Kidney epithelial cell (primary cell): ENCODE measurements at regions not wholly inside any gene's neighbourhood (a gene's known extent, or its start where the extent isn't known, plus 50 kb on each side); places are given as distances from the start of the nearest gene placed in this dataset.
A peak's percentile ranks its signal among the peaks of the same experiment; 100 is the strongest.

Source experiments
- DNase-seq: peaks from one replicate; pipeline ENCODE4 v3.0.0-alpha.2; 2010; ENCODE audit warnings: low read depth
- H3K27me3 ChIP-seq: 2 replicates; pipeline ENCODE4 v1.6.0; 2011; ENCODE audit warnings: low read length; ENCODE audit not compliant: control insufficient read depth, insufficient read depth
- H3K36me3 ChIP-seq: 2 replicates; pipeline ENCODE4 v1.5.1; 2011; ENCODE audit warnings: low read length; ENCODE audit not compliant: control insufficient read depth, insufficient read depth
- H3K4me3 ChIP-seq: 2 replicates; pipeline ENCODE4 v1.5.1; 2011; ENCODE audit warnings: low read depth, mild to moderate bottlenecking, control low read depth, low read length
- TF ChIP-seq, protein P1 (sequence below): IDR thresholded peaks from 2 replicates; pipeline ENCODE4 v1.5.1; 2011; ENCODE audit warnings: mild to moderate bottlenecking, moderate library complexity, low read length, control low read depth, inconsistent platforms; ENCODE audit not compliant: insufficient read depth, poor library complexity, severe bottlenecking

DNA sequence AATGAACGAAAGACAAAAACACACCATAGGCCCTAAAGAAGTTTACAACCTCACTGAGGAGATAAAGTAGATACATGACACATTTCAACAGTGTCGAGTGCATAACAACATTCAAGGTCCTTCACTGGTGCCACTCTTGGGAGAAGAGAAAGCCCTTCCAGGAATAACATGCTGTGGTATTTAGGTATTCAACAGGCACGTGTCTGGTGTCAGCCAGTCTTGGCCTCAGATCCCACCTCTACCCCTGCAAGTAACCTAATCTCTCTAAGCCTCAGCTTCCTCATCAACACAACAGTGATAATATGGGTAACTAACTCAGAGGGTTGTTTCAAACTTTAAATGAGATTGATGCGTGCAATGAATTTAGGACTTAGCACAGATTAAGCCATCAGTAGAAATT, 235.0 kb upstream of the ZC3H12C start:
- Histone ChIP-seq H3K36me3 (no peaks in the 10 kb centered on the region), H3K4me3 (no peak overlapping the region), H3K27me3 (no peaks in the 10 kb centered on the region)
- no peak for DNase-seq
- TF ChIP-seq, protein P1, sequence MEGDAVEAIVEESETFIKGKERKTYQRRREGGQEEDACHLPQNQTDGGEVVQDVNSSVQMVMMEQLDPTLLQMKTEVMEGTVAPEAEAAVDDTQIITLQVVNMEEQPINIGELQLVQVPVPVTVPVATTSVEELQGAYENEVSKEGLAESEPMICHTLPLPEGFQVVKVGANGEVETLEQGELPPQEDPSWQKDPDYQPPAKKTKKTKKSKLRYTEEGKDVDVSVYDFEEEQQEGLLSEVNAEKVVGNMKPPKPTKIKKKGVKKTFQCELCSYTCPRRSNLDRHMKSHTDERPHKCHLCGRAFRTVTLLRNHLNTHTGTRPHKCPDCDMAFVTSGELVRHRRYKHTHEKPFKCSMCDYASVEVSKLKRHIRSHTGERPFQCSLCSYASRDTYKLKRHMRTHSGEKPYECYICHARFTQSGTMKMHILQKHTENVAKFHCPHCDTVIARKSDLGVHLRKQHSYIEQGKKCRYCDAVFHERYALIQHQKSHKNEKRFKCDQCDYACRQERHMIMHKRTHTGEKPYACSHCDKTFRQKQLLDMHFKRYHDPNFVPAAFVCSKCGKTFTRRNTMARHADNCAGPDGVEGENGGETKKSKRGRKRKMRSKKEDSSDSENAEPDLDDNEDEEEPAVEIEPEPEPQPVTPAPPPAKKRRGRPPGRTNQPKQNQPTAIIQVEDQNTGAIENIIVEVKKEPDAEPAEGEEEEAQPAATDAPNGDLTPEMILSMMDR, result no peak

DNA sequence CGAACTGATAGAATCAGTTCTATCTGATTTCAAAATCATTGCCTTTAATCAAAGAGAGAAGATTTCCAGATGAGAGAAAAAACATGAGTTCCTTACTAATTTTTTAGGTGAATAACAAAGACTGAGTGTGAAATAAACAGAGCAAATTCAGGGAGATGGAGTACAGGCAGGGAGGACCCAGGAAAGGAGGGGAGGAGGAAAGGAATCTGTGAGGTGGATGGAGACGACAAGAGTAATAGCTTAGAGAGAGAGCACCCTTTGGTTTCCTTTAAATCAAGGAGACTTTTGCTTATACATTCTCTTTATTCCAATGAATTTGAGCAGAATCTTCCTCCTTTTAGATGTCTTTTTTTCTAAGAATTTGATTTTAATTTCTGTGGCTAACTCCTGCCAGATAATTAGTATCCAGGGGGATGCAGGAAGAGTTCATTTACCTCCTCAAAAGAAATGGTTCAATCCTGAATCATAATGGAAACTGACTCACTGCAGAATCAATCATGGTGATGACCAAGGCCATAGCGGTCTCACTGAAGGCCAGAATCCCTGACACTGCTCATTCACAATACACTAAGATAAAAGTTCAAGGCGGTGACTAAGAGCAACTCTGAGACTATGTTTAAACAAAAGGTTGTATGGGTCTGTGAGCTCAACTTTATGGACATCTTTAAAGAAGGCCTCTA, 234.0 kb upstream of the ZC3H12C start:
- DNase-seq, result peak; percentile 55

DNA sequence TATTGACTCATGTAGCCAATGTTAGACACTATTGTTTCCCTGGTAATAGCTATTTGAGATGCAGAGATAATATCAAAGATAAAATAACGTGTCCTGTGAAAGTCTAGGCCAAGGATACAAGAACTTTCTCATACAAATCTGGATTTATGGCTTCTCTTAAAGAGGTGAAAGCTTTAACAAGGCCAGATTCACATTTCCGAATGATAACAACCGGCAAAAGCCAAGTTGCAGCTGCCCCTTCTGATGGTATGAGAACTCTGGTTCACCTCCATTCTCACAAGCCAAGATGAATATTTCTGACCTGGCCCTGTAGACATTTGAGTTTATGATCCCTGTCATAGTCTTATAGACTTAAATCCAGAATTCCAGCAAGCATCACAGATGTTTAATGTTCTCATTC, 230.4 kb upstream of the ZC3H12C start:
- no peak overlapping the region for H3K4me3 ChIP-seq
- TF ChIP-seq, protein P1, result no peak
- H3K36me3 ChIP-seq, result no peaks in the 10 kb centered on the region
- no peaks in the 10 kb centered on the region for H3K27me3 ChIP-seq
- no peak for DNase-seq

More for the DNA sequence above, 234.0 kb upstream of the ZC3H12C start:
- H3K27me3 ChIP-seq, result no peaks in the 10 kb centered on the region
- no peak overlapping the region for H3K4me3 ChIP-seq
- no peaks in the 10 kb centered on the region for H3K36me3 ChIP-seq
- TF ChIP-seq, protein P1, result no peak

DNA sequence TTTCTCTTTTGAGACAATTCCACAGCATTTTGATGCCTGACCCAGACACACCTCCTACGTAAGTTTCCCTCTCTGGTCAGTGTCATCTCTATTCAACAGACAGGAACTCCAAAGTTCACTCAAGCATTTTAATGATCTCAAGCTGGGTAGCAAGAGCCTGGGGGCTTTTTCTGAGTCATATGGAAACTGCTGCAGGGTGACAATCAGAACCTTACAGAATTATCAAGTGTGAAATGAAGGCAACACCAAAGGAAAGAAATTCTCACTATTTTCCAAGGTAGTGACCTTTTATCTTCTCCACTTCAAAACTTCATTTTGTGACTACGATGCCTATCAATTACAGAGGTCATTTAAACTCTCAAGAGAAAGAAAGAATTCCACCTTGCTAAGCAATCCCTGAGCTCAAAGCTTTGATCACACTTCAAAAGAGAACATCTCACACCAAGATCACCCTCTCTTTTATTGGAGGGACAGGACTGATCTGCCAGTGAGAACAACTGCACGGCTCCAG, 229.0 kb upstream of the ZC3H12C start:
- TF ChIP-seq, protein P1, result no peak
- no peaks in the 10 kb centered on the region for H3K27me3 ChIP-seq
- no peaks in the 10 kb centered on the region for H3K36me3 ChIP-seq
- peak; percentile 35 for DNase-seq
- H3K4me3 ChIP-seq, result no peak overlapping the region

DNA sequence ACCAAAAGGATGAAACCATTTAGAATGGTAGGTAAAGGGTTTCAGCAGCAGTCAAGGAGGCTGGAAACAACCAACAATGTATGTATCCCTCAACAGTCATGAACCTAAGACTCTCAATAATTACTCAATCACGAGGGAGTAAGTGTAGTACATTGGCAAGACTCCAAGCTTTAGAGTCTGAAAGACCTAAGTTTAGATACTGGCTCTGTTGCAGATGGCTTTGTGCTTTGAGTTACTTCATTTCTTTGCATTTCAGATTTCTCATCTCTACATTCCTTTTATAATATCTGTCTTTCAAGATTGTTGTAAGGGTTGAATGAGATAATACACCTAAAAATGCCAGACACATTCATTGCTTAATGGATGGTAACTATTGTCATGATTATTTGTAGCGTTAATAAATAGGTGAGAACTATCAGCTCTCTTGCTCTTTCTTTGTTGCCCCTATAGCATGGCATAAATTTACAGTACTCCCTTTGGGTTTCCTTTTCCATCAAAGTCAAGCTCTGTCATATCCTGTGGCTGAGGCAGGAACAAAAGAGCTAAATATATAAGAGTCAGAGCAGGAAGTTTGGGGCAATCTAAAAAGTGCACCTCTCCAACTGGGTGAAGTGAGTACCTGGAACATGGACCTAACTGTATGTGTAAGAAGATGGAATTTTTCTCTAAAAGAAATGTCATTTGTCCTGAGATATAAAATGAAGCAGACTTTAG, 228.2 kb upstream of the ZC3H12C start:
- no peaks in the 10 kb centered on the region for H3K27me3 ChIP-seq
- TF ChIP-seq, protein P1, result no peak
- H3K36me3 ChIP-seq, result no peaks in the 10 kb centered on the region
- H3K4me3 ChIP-seq, result no peak overlapping the region
- no peak for DNase-seq
